ENCODE measurements at regions not wholly inside any gene's neighbourhood (a gene's known extent, or its start where the extent isn't known, plus 50 kb on each side); places are given as distances from the start of the nearest gene placed in this dataset.
A peak's percentile ranks its signal among the peaks of the same experiment; 100 is the strongest.
"Not testable (repeated sequence)": the region's sequence is repeated elsewhere in the genome, so short reads cannot be mapped to it uniquely, and the experiment has no call there.

- no peaks in the 10 kb centered on the region for H3K9me3 Mint-ChIP-seq
- DNase-seq = no peak
- no peaks in the 10 kb centered on the region for H3K36me3 Mint-ChIP-seq (ENCODE audit: insufficient read depth)
- no peak for ATAC-seq
- no peaks in the 10 kb centered on the region for H3K27me3 Mint-ChIP-seq (ENCODE audit: low read depth)
- no peak overlapping the region for H3K4me3 Mint-ChIP-seq
- H3K4me1 Mint-ChIP-seq (ENCODE audit: low read depth) = no peaks in the 10 kb centered on the region
Observed at GRCh38 chr12:94916663-94917062, 86.8 kb downstream of the NDUFA12 start.

GRCh38 chr12:94909663-94910062 lies 93.8 kb downstream of the NDUFA12 start:
- Mint-ChIP-seq H3K4me1 (ENCODE audit: low read depth) (no peaks in the 10 kb centered on the region), H3K36me3 (ENCODE audit: insufficient read depth) (no peaks in the 10 kb centered on the region), H3K9me3 (no peaks in the 10 kb centered on the region), H3K27me3 (ENCODE audit: low read depth) (no peaks in the 10 kb centered on the region), H3K4me3 (no peak overlapping the region)
- DNase-seq = no peak
- ATAC-seq = no peak

GRCh38 chr12:94905749-94906148 lies 97.7 kb downstream of the NDUFA12 start:
- not testable (repeated sequence) for ATAC-seq; DNase-seq; H3K4me1 Mint-ChIP-seq (ENCODE audit: low read depth); H3K36me3 Mint-ChIP-seq (ENCODE audit: insufficient read depth); H3K27me3 Mint-ChIP-seq (ENCODE audit: low read depth); H3K4me3 Mint-ChIP-seq; H3K9me3 Mint-ChIP-seq

GRCh38 chr12:94900496-94900895 lies 103.0 kb downstream of the NDUFA12 start:
- ATAC-seq (no peak), DNase-seq (no peak)
- no peaks in the 10 kb centered on the region for H3K9me3 Mint-ChIP-seq
- H3K36me3 Mint-ChIP-seq (ENCODE audit: insufficient read depth) = no peaks in the 10 kb centered on the region
- H3K27me3 Mint-ChIP-seq (ENCODE audit: low read depth) = no peaks in the 10 kb centered on the region
- H3K4me3 Mint-ChIP-seq = no peak overlapping the region
- H3K4me1 Mint-ChIP-seq (ENCODE audit: low read depth) = no peaks in the 10 kb centered on the region

- H3K27me3 Mint-ChIP-seq (ENCODE audit: low read depth) = no peaks in the 10 kb centered on the region
- no peak for DNase-seq
- ATAC-seq = no peak
- H3K36me3 Mint-ChIP-seq (ENCODE audit: insufficient read depth) = no peaks in the 10 kb centered on the region
- no peaks in the 10 kb centered on the region for H3K4me1 Mint-ChIP-seq (ENCODE audit: low read depth)
- no peak overlapping the region for H3K4me3 Mint-ChIP-seq
- no peaks in the 10 kb centered on the region for H3K9me3 Mint-ChIP-seq
Observed at GRCh38 chr12:94898388-94898787, 105.1 kb downstream of the NDUFA12 start.

GRCh38 chr12:94892544-94893267 lies 110.8 kb downstream of the NDUFA12 start:
- Mint-ChIP-seq H3K36me3 (ENCODE audit: insufficient read depth) (no peaks in the 10 kb centered on the region), H3K4me1 (ENCODE audit: low read depth) (no peaks in the 10 kb centered on the region), H3K27me3 (ENCODE audit: low read depth) (no peaks in the 10 kb centered on the region), H3K9me3 (no peaks in the 10 kb centered on the region), H3K4me3 (no peak overlapping the region)
- no peak for DNase-seq
- ATAC-seq = no peak

GRCh38 chr12:94889445-94890210 lies 113.9 kb downstream of the NDUFA12 start:
- DNase-seq (no peak), ATAC-seq (no peak)
- Mint-ChIP-seq H3K27me3 (ENCODE audit: low read depth) (no peaks in the 10 kb centered on the region), H3K36me3 (ENCODE audit: insufficient read depth) (no peaks in the 10 kb centered on the region), H3K4me3 (no peak overlapping the region), H3K4me1 (ENCODE audit: low read depth) (no peaks in the 10 kb centered on the region), H3K9me3 (no peaks in the 10 kb centered on the region)

GRCh38 chr12:94879542-94879941 lies 124.0 kb downstream of the NDUFA12 start:
- Mint-ChIP-seq H3K27me3 (ENCODE audit: low read depth) (peaks cover 43% of the 10 kb centered on the region), H3K9me3 (no peaks in the 10 kb centered on the region), H3K4me1 (ENCODE audit: low read depth) (peaks cover 9% of the 10 kb centered on the region), H3K36me3 (ENCODE audit: insufficient read depth) (no peaks in the 10 kb centered on the region), H3K4me3 (no peak overlapping the region)
- DNase-seq (no peak), ATAC-seq (no peak)

GRCh38 chr12:94875525-94875924 lies 128.0 kb downstream of the NDUFA12 start:
- no peak for DNase-seq
- Mint-ChIP-seq H3K27me3 (ENCODE audit: low read depth) (peaks cover 71% of the 10 kb centered on the region), H3K4me3 (no peak overlapping the region), H3K36me3 (ENCODE audit: insufficient read depth) (no peaks in the 10 kb centered on the region), H3K9me3 (no peaks in the 10 kb centered on the region), H3K4me1 (ENCODE audit: low read depth) (peaks cover 20% of the 10 kb centered on the region)
- peak in 1 of 2 donors; percentile 57 for ATAC-seq

GRCh38 chr12:94874518-94875302 lies 128.8 kb downstream of the NDUFA12 start:
- DNase-seq = no peak
- H3K36me3 Mint-ChIP-seq (ENCODE audit: insufficient read depth) = no peaks in the 10 kb centered on the region
- H3K9me3 Mint-ChIP-seq = no peaks in the 10 kb centered on the region
- H3K27me3 Mint-ChIP-seq (ENCODE audit: low read depth) = peaks cover 73% of the 10 kb centered on the region
- no peak for ATAC-seq
- peaks cover 20% of the 10 kb centered on the region for H3K4me1 Mint-ChIP-seq (ENCODE audit: low read depth)
- peak overlapping the region; percentile 61 for H3K4me3 Mint-ChIP-seq

GRCh38 chr12:94873734-94874517 lies 129.6 kb downstream of the NDUFA12 start:
- Mint-ChIP-seq H3K4me3 (peak overlapping the region; percentile 61), H3K4me1 (ENCODE audit: low read depth) (peaks cover 20% of the 10 kb centered on the region), H3K36me3 (ENCODE audit: insufficient read depth) (no peaks in the 10 kb centered on the region), H3K9me3 (no peaks in the 10 kb centered on the region), H3K27me3 (ENCODE audit: low read depth) (peaks cover 72% of the 10 kb centered on the region)
- ATAC-seq (peak in 1 of 2 donors; percentile 60), DNase-seq (no peak)

- peak; percentile 26 to 55 for ATAC-seq
- peaks cover 71% of the 10 kb centered on the region for H3K27me3 Mint-ChIP-seq (ENCODE audit: low read depth)
- H3K4me1 Mint-ChIP-seq (ENCODE audit: low read depth) = peaks cover 20% of the 10 kb centered on the region
- no peaks in the 10 kb centered on the region for H3K9me3 Mint-ChIP-seq
- DNase-seq = no peak
- no peaks in the 10 kb centered on the region for H3K36me3 Mint-ChIP-seq (ENCODE audit: insufficient read depth)
- peak overlapping the region; percentile 22 for H3K4me3 Mint-ChIP-seq
Observed at GRCh38 chr12:94872971-94873733, 130.3 kb downstream of the NDUFA12 start.

GRCh38 chr12:94872671-94872970 lies 130.9 kb downstream of the NDUFA12 start:
- no peak for ATAC-seq
- H3K9me3 Mint-ChIP-seq = no peaks in the 10 kb centered on the region
- H3K4me1 Mint-ChIP-seq (ENCODE audit: low read depth) = peaks cover 20% of the 10 kb centered on the region
- peak overlapping the region; percentile 22 for H3K4me3 Mint-ChIP-seq
- H3K27me3 Mint-ChIP-seq (ENCODE audit: low read depth) = peaks cover 66% of the 10 kb centered on the region
- H3K36me3 Mint-ChIP-seq (ENCODE audit: insufficient read depth) = no peaks in the 10 kb centered on the region
- DNase-seq = no peak

All from activated T-cell treated with anti-CD3 and anti-CD28 coated beads, Interleukin-2, amount 50 U/mL, for 4 hours (primary cell).